ENCODE measurements at regions not wholly inside any gene's neighbourhood (a gene's known extent, or its start where the extent isn't known, plus 50 kb on each side); places are given as distances from the start of the nearest gene placed in this dataset.

- no peak for DNase-seq
- Histone ChIP-seq H3K4me3 (no peak overlapping the region), H3K4me2 (ENCODE audit: unreplicated experiment) (no peak overlapping the region), H3K9me2 (ENCODE audit: insufficient read depth) (no peaks in the 10 kb centered on the region), H3K27me3 (replicated peaks; ENCODE audit: insufficient read depth) (no peaks in the 10 kb centered on the region), H2AFZ (no peak overlapping the region; the same call in 1 of the 2 replicates), H3K9me3 (ENCODE audit: low read depth) (no peaks in the 10 kb centered on the region), H4K20me1 (ENCODE audit: insufficient read depth) (no peaks in the 10 kb centered on the region), H3K27ac (no peak overlapping the region), H3K36me3 (ENCODE audit: low read depth) (no peaks in the 10 kb centered on the region), H3K4me1 (ENCODE audit: insufficient read depth) (no peaks in the 10 kb centered on the region), H3K79me2 (ENCODE audit: insufficient read depth) (no peaks in the 10 kb centered on the region), H3K9ac (no peak overlapping the region), H3F3A (ENCODE audit: insufficient read depth) (no peaks in the 10 kb centered on the region)
- in situ Hi-C loops (cut with MboI): no loop called here
- 60 to 64% methylated on average over 5 of the region's 5 CpGs for whole genome bisulfite sequencing, 2 experiments (ENCODE audit: low coverage in 1 of 2, low lambda C conversion rate in 2 of 2, missing lambda C conversion rate in 2 of 2)
- TF ChIP-seq EZH2phosphoT487 (IDR thresholded peaks at IDR 0.05; ENCODE audit: insufficient read depth, low read depth) (no peak), EZH2 (IDR thresholded peaks at IDR 0.05; ENCODE audit: insufficient read depth, poor library complexity, severe bottlenecking) (no peak)
Observed at GRCh38 chr6:72476051-72476450, 145.8 kb upstream of the KCNQ5 start.

- Histone ChIP-seq H4K20me1 (ENCODE audit: insufficient read depth) (no peaks in the 10 kb centered on the region), H3K4me3 (no peak overlapping the region), H3K27me3 (replicated peaks; ENCODE audit: insufficient read depth) (no peaks in the 10 kb centered on the region), H3K4me1 (ENCODE audit: insufficient read depth) (no peaks in the 10 kb centered on the region), H3K9me3 (ENCODE audit: low read depth) (no peaks in the 10 kb centered on the region), H3K9ac (no peak overlapping the region), H3K79me2 (ENCODE audit: insufficient read depth) (no peaks in the 10 kb centered on the region), H3K9me2 (ENCODE audit: insufficient read depth) (no peaks in the 10 kb centered on the region), H3K4me2 (ENCODE audit: unreplicated experiment) (no peak overlapping the region), H3F3A (ENCODE audit: insufficient read depth) (no peaks in the 10 kb centered on the region), H2AFZ (peak overlapping the region; percentile 55; the same call in 1 of the 2 replicates), H3K27ac (no peak overlapping the region), H3K36me3 (ENCODE audit: low read depth) (no peaks in the 10 kb centered on the region)
- 26% methylated on average over 6 of the region's 6 CpGs for WGBS, 2 experiments (ENCODE audit: low coverage in 1 of 2, low lambda C conversion rate in 2 of 2, missing lambda C conversion rate in 2 of 2)
- no peak for DNase-seq
- in situ Hi-C loops (cut with MboI): no loop called here
- TF ChIP-seq EZH2phosphoT487 (IDR thresholded peaks at IDR 0.05; ENCODE audit: insufficient read depth, low read depth) (no peak), EZH2 (IDR thresholded peaks at IDR 0.05; ENCODE audit: insufficient read depth, poor library complexity, severe bottlenecking) (no peak)
Observed at GRCh38 chr6:72476646-72477045, 145.2 kb upstream of the KCNQ5 start.

- no peaks in the 10 kb centered on the region for H3K9me2 ChIP-seq (ENCODE audit: insufficient read depth)
Observed at GRCh38 chr6:72495441-72495840, 126.4 kb upstream of the KCNQ5 start.

GRCh38 chr6:72497186-72497585 is 124.7 kb upstream of the KCNQ5 start:
- no peak for DNase-seq
- no peaks in the 10 kb centered on the region for H3F3A ChIP-seq (ENCODE audit: insufficient read depth)
- no peaks in the 10 kb centered on the region for H4K20me1 ChIP-seq (ENCODE audit: insufficient read depth)
- no peak for TF ChIP-seq EZH2 (IDR thresholded peaks at IDR 0.05; ENCODE audit: insufficient read depth, poor library complexity, severe bottlenecking)
- no peak for TF ChIP-seq EZH2phosphoT487 (IDR thresholded peaks at IDR 0.05; ENCODE audit: insufficient read depth, low read depth)
- no peak overlapping the region for H3K9ac ChIP-seq
- WGBS, 2 experiments (ENCODE audit: low coverage in 1 of 2, low lambda C conversion rate in 2 of 2, missing lambda C conversion rate in 2 of 2): 23 to 24% methylated on average over 3 of the region's 3 CpGs
- no peaks in the 10 kb centered on the region for H3K36me3 ChIP-seq (ENCODE audit: low read depth)
- H3K4me3 ChIP-seq: no peak overlapping the region
- no peaks in the 10 kb centered on the region for H3K9me2 ChIP-seq (ENCODE audit: insufficient read depth)
- H2AFZ ChIP-seq: peak overlapping the region; percentile 22; the same call in 1 of the 2 replicates
- no peak overlapping the region for H3K4me2 ChIP-seq (ENCODE audit: unreplicated experiment)
- H3K79me2 ChIP-seq (ENCODE audit: insufficient read depth): no peaks in the 10 kb centered on the region
- no peaks in the 10 kb centered on the region for H3K9me3 ChIP-seq (ENCODE audit: low read depth)
- H3K27ac ChIP-seq: no peak overlapping the region
- in situ Hi-C loops (cut with MboI): no loop called here
- H3K27me3 ChIP-seq (replicated peaks; ENCODE audit: insufficient read depth): no peaks in the 10 kb centered on the region
- no peaks in the 10 kb centered on the region for H3K4me1 ChIP-seq (ENCODE audit: insufficient read depth)

More at GRCh38 chr6:72495441-72495840, 126.4 kb upstream of the KCNQ5 start:
- no peaks in the 10 kb centered on the region for H3K36me3 ChIP-seq (ENCODE audit: low read depth)
- peak overlapping the region; percentile 26 for H2AFZ ChIP-seq
- H4K20me1 ChIP-seq (ENCODE audit: insufficient read depth): no peaks in the 10 kb centered on the region
- no peak overlapping the region for H3K4me2 ChIP-seq (ENCODE audit: unreplicated experiment)
- H3K4me3 ChIP-seq: no peak overlapping the region
- H3K27me3 ChIP-seq (replicated peaks; ENCODE audit: insufficient read depth): no peaks in the 10 kb centered on the region
- no peaks in the 10 kb centered on the region for H3F3A ChIP-seq (ENCODE audit: insufficient read depth)
- H3K9me3 ChIP-seq (ENCODE audit: low read depth): no peaks in the 10 kb centered on the region
- TF ChIP-seq EZH2 (IDR thresholded peaks at IDR 0.05; ENCODE audit: insufficient read depth, poor library complexity, severe bottlenecking): no peak
- TF ChIP-seq EZH2phosphoT487 (IDR thresholded peaks at IDR 0.05; ENCODE audit: insufficient read depth, low read depth): no peak
- no peaks in the 10 kb centered on the region for H3K4me1 ChIP-seq (ENCODE audit: insufficient read depth)
- H3K79me2 ChIP-seq (ENCODE audit: insufficient read depth): no peaks in the 10 kb centered on the region
- 23 to 28% methylated on average over 2 of the region's 2 CpGs for WGBS, 2 experiments (ENCODE audit: low coverage in 1 of 2, low lambda C conversion rate in 2 of 2, missing lambda C conversion rate in 2 of 2)
- H3K27ac ChIP-seq: no peak overlapping the region
- DNase-seq: no peak
- H3K9ac ChIP-seq: no peak overlapping the region
- in situ Hi-C loops (cut with MboI): no loop called here

- Histone ChIP-seq H3K27me3 (replicated peaks; ENCODE audit: insufficient read depth) (no peaks in the 10 kb centered on the region), H3K9me3 (ENCODE audit: low read depth) (no peaks in the 10 kb centered on the region), H4K20me1 (ENCODE audit: insufficient read depth) (no peaks in the 10 kb centered on the region), H3K4me3 (no peak overlapping the region), H3K9ac (no peak overlapping the region), H3K4me2 (ENCODE audit: unreplicated experiment) (no peak overlapping the region), H3K9me2 (ENCODE audit: insufficient read depth) (no peaks in the 10 kb centered on the region), H3F3A (ENCODE audit: insufficient read depth) (no peaks in the 10 kb centered on the region), H3K4me1 (ENCODE audit: insufficient read depth) (no peaks in the 10 kb centered on the region), H3K36me3 (ENCODE audit: low read depth) (no peaks in the 10 kb centered on the region), H2AFZ (no peak overlapping the region), H3K27ac (no peak overlapping the region), H3K79me2 (ENCODE audit: insufficient read depth) (no peaks in the 10 kb centered on the region)
- DNase-seq: no peak
- 43 to 47% methylated on average over 3 of the region's 3 CpGs for WGBS, 2 experiments (ENCODE audit: low coverage in 1 of 2, low lambda C conversion rate in 2 of 2, missing lambda C conversion rate in 2 of 2)
- in situ Hi-C loops (cut with MboI): no loop called here
- no peak for TF ChIP-seq EZH2 (IDR thresholded peaks at IDR 0.05; ENCODE audit: insufficient read depth, poor library complexity, severe bottlenecking)
- no peak for TF ChIP-seq EZH2phosphoT487 (IDR thresholded peaks at IDR 0.05; ENCODE audit: insufficient read depth, low read depth)
Observed at GRCh38 chr6:72500669-72501068, 121.2 kb upstream of the KCNQ5 start.

All from GM23248 (cell line).